D721Med (cell line): ENCODE measurements at regions not wholly inside any gene's neighbourhood (a gene's known extent, or its start where the extent isn't known, plus 50 kb on each side); places are given as distances from the start of the nearest gene placed in this dataset.

Experiments
- DNase-seq: peaks from one replicate; pipeline ENCODE4 v3.0.0; 2011; ENCODE audit warnings: low spot score; ENCODE audit not compliant: insufficient read length
- FAIRE-seq: peaks from 2 replicates; lab custom pipeline; 2011; peaks lifted over from hg19 to GRCh38; lab: Jason Lieb, UNC
- TF ChIP-seq, protein P1 (sequence below): IDR thresholded peaks from 2 replicates; pipeline ENCODE4 v1.5.1; 2012; ENCODE audit warnings: mild to moderate bottlenecking, control low read depth; ENCODE audit not compliant: insufficient read depth; ENCODE audit errors: missing control alignments

DNA sequence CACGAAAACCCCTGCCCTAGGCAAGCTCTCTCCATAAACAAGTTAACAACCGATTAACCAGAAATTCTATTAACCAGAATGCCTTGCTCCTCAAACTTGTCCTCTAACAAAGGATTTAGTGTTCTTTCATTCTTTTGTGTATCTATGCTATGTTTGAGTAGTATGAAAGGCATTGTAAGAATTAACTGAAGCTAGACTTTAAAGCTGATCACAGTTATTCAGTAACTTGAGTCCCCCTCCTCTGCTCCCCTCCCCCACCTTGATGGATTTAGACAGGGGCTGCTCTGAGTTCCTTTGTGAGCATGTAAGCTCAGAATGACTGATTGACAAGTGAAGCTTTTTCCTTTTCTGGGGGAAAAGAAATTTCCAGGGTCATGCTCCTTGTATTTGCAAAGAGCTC, 257.6 kb downstream of the TTLL7 start:
- FAIRE-seq (no peak), DNase-seq (no peak)
- TF ChIP-seq, protein P1, sequence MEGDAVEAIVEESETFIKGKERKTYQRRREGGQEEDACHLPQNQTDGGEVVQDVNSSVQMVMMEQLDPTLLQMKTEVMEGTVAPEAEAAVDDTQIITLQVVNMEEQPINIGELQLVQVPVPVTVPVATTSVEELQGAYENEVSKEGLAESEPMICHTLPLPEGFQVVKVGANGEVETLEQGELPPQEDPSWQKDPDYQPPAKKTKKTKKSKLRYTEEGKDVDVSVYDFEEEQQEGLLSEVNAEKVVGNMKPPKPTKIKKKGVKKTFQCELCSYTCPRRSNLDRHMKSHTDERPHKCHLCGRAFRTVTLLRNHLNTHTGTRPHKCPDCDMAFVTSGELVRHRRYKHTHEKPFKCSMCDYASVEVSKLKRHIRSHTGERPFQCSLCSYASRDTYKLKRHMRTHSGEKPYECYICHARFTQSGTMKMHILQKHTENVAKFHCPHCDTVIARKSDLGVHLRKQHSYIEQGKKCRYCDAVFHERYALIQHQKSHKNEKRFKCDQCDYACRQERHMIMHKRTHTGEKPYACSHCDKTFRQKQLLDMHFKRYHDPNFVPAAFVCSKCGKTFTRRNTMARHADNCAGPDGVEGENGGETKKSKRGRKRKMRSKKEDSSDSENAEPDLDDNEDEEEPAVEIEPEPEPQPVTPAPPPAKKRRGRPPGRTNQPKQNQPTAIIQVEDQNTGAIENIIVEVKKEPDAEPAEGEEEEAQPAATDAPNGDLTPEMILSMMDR = no peak

DNA sequence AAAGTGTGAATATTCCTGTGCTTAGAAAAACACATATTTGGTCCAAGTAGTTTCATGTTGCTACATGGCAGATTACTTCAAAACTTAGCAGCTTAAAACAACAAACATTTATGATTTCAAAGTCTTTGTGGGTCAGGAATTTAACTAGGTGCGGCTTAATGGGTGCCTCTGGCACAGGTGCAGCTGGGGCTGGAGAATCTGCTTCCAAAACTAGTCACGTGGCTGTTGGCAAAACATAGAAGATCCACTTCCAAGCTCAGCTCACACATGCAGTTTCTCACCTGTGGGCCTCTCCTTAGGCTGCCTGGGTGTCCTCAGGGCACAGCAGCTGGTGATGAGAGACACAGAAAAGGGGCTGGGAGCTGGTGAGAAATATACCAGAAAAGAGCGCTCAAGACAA, 263.4 kb downstream of the TTLL7 start:
- no peak for FAIRE-seq
- TF ChIP-seq, protein P1 = no peak
- DNase-seq = no peak

DNA sequence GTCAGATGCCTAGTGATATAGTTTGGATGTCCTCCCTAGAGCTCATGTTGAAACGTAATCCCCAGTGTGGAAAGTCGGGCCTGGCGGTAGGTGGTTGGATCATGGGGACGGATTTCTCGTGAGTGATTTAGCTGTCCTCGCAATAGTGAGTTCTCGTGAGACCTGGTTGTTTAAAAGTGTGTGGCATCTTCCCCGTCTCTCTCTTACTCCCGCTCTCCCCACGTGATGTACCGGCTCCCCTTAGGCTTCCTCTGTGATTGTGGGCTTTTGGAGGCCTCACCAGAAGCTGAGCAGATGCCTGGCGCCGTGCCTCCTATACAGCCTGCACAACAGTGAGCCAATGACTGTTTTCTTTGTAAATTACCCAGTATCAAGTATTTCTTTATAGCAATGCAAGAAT, 264.5 kb downstream of the TTLL7 start:
- FAIRE-seq (no peak), DNase-seq (no peak)
- TF ChIP-seq, protein P1 = no peak

DNA sequence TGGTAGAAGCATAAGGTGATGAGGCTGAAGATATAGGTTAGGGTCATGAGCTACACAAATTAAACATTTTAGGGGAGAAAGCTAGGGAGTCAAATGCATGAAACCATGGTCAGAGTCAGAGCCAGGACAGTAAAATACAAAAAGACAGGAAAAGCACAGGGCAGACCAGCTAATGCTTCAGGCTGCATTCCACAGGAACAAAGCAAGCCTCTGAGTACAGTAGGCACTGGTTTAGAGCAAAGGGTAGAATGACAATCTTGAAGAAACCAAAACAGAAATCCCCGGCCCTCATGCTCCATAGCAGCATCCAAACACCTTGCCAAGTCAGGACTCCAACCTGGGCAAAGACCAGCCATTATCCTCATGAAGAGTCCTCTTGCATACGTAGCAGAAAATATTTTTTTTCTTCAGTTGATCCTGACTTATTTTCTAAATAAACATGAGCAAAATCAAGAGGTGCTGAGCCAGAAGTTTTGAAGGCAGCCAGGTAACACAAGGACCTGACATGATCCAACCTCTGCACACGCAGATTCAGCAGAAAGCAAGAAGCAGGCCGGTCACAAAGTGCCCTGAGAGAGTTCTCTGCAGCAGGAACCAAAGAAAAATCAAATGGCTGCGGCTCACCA, 273.1 kb downstream of the TTLL7 start:
- no peak for FAIRE-seq
- TF ChIP-seq, protein P1 = no peak
- no peak for DNase-seq

- no peak for DNase-seq
- no peak for FAIRE-seq
- TF ChIP-seq, protein P1 = no peak
Measured at GRCh38 chr1:83718338-83718737, 280.6 kb downstream of the TTLL7 start.

DNA sequence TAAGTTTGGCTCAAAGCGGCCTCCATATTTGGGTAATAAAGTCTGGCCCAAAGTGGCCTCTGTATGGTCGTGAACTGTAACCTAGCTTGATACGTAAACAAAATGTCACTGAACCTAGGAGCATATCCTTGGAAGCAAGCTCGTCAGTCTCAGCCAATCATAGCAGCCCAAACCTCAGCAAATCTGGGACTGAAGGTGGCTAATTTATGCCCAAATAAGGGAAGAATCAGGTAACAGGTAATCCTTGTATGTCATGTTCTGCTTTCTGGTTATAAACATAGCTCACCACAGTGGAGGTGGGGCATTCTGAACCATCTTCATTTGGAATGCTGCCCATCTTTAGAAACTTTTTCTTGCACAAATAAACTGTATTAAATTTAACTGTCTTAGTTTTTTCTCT, 281.1 kb downstream of the TTLL7 start:
- TF ChIP-seq, protein P1 = no peak
- FAIRE-seq = no peak

DNA sequence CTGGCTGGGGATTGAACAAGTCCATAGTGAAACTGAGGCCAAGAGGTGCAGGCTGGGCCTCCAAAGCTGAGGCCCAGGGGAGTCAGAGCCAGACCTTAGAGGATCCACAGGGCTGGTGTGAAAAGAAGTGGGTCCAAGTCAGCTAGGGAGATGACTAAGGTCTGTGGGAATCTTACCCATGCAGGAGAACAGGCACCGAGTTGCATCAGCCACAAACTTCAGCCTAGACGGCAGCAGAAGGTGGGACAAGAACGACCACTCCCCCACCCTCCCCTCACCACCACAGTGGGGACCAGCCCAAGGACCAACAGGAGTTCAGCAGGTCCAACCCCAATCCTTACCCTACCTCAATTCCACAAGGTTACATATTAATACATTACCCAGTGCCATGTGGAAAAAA, 282.3 kb downstream of the TTLL7 start:
- DNase-seq = no peak
- TF ChIP-seq, protein P1 = no peak
- no peak for FAIRE-seq

More for the DNA sequence above, 281.1 kb downstream of the TTLL7 start:
- no peak for DNase-seq
